Activated CD4-positive, alpha-beta T cell treated with anti-CD3 and anti-CD28 coated beads for 36 hours (primary cell): ENCODE measurements at regions not wholly inside any gene's neighbourhood (a gene's known extent, or its start where the extent isn't known, plus 50 kb on each side); places are given as distances from the start of the nearest gene placed in this dataset.

Experiments used
- ATAC-seq: fragments of 200-7000 bp; cut with Tn5 transposase; one replicate; pipeline ENCODE4 v1.10.0; 2021; ENCODE audit warnings: mild to moderate bottlenecking, moderate library complexity
- CTCF ChIA-PET: fragments of 350-600 bp; sonication (Branson Sonifier 250); formaldehyde crosslinking; loops from one replicate; lab custom pipeline; 2021; ENCODE audit warnings: antibody characterized with exemption; lab: Charles Lee
- POLR2A ChIA-PET: fragments of 350-600 bp; sonication (Branson Sonifier 250); formaldehyde crosslinking; loops from one replicate; lab custom pipeline; 2021; ENCODE audit warnings: antibody characterized with exemption, inconsistent platforms; lab: Charles Lee
- DNase-seq: peaks from one replicate; pipeline ENCODE4 v3.0.0-alpha.2; 2020
- H3K27ac Mint-ChIP-seq: one replicate; pipeline ENCODE4 v1.8.0; 2021; ENCODE audit warnings: mixed read lengths
- H3K27me3 Mint-ChIP-seq: one replicate; pipeline ENCODE4 v1.8.0; 2021; ENCODE audit warnings: mixed read lengths
- H3K36me3 Mint-ChIP-seq: one replicate; pipeline ENCODE4 v1.8.0; 2021; ENCODE audit warnings: low read depth, mixed read lengths
- H3K4me1 Mint-ChIP-seq: one replicate; pipeline ENCODE4 v1.8.0; 2021; ENCODE audit warnings: mixed read lengths
- H3K4me3 Mint-ChIP-seq: one replicate; pipeline ENCODE4 v1.8.0; 2021; ENCODE audit warnings: mild to moderate bottlenecking, moderate library complexity, mixed read lengths
- H3K9me3 Mint-ChIP-seq: one replicate; pipeline ENCODE4 v1.8.0; 2021; ENCODE audit warnings: low read depth, mixed read lengths
- intact Hi-C, 2 experiments: fragments of 100-400 bp; cut with DNase I in 1 of 2; cut with micrococcal nuclease in 1 of 2; formaldehyde crosslinking; loops; one replicate each; pipeline versions ENCODE4 v1.14.2 to v1.15.1; 2022 to 2024; cut with DNase I, micrococcal nuclease

- H3K4me3 Mint-ChIP-seq = no peak overlapping the region
- intact Hi-C loops = no loop called here
- H3K4me1 Mint-ChIP-seq = no peaks in the 10 kb centered on the region
- CTCF ChIA-PET = no interaction called here
- peaks cover 14% of the 10 kb centered on the region for H3K27me3 Mint-ChIP-seq
- H3K9me3 Mint-ChIP-seq = no peaks in the 10 kb centered on the region
- DNase-seq (no peak), ATAC-seq (no peak)
- H3K36me3 Mint-ChIP-seq = no peaks in the 10 kb centered on the region
- POLR2A ChIA-PET = interaction anchor here (0.6 kb wide), 1 partner anchor 312 kb away, joined by 4 read pairs; no protein-coding TSS in a partner anchor
- H3K27ac Mint-ChIP-seq = no peak overlapping the region
Measured at GRCh38 chr22:27022896-27023361, 365.5 kb downstream of the MIAT start.

GRCh38 chr22:27023591-27023990, 366.2 kb downstream of the MIAT start:
- DNase-seq (no peak), ATAC-seq (no peak)
- Mint-ChIP-seq H3K4me3 (no peak overlapping the region), H3K36me3 (no peaks in the 10 kb centered on the region), H3K4me1 (no peaks in the 10 kb centered on the region), H3K9me3 (peaks cover 2% of the 10 kb centered on the region), H3K27ac (no peak overlapping the region), H3K27me3 (peaks cover 11% of the 10 kb centered on the region)
- ChIA-PET CTCF (no interaction called here), POLR2A (no interaction called here)
- intact Hi-C loops = no loop called here

GRCh38 chr22:27024982-27025381, 367.6 kb downstream of the MIAT start:
- Mint-ChIP-seq H3K4me1 (no peaks in the 10 kb centered on the region), H3K27me3 (peaks cover 9% of the 10 kb centered on the region), H3K36me3 (no peaks in the 10 kb centered on the region), H3K4me3 (no peak overlapping the region), H3K27ac (no peak overlapping the region), H3K9me3 (peaks cover 5% of the 10 kb centered on the region)
- ATAC-seq (no peak), DNase-seq (no peak)
- CTCF ChIA-PET = no interaction called here
- intact Hi-C loops = no loop called here
- POLR2A ChIA-PET = no interaction called here

- CTCF ChIA-PET = no interaction called here
- DNase-seq = no peak
- Mint-ChIP-seq H3K36me3 (no peaks in the 10 kb centered on the region), H3K4me3 (no peak overlapping the region), H3K27me3 (peaks cover 11% of the 10 kb centered on the region), H3K27ac (no peak overlapping the region), H3K9me3 (peaks cover 5% of the 10 kb centered on the region), H3K4me1 (no peaks in the 10 kb centered on the region)
- no peak for ATAC-seq
- POLR2A ChIA-PET = no interaction called here
- intact Hi-C loops = no loop called here
Measured at GRCh38 chr22:27028093-27028492, 370.7 kb downstream of the MIAT start.

GRCh38 chr22:27029584-27030130, 372.3 kb downstream of the MIAT start:
- H3K27ac Mint-ChIP-seq = no peak overlapping the region
- H3K36me3 Mint-ChIP-seq = no peaks in the 10 kb centered on the region
- intact Hi-C loops = no loop called here
- H3K4me1 Mint-ChIP-seq = no peaks in the 10 kb centered on the region
- no peak for ATAC-seq
- no peak overlapping the region for H3K4me3 Mint-ChIP-seq
- H3K9me3 Mint-ChIP-seq = peaks cover 5% of the 10 kb centered on the region
- CTCF ChIA-PET = no interaction called here
- H3K27me3 Mint-ChIP-seq = peaks cover 13% of the 10 kb centered on the region
- no peak for DNase-seq
- POLR2A ChIA-PET = interaction anchor here (0.7 kb wide), 1 partner anchor 73 kb away, joined by 6 read pairs; no protein-coding TSS in a partner anchor

GRCh38 chr22:27032091-27032761, 374.8 kb downstream of the MIAT start:
- no peaks in the 10 kb centered on the region for H3K36me3 Mint-ChIP-seq
- ChIA-PET CTCF (no interaction called here), POLR2A (no interaction called here)
- H3K4me1 Mint-ChIP-seq = no peaks in the 10 kb centered on the region
- peaks cover 13% of the 10 kb centered on the region for H3K27me3 Mint-ChIP-seq
- no peak overlapping the region for H3K27ac Mint-ChIP-seq
- ATAC-seq = no peak
- H3K4me3 Mint-ChIP-seq = no peak overlapping the region
- H3K9me3 Mint-ChIP-seq = peaks cover 5% of the 10 kb centered on the region
- intact Hi-C loops = no loop called here
- DNase-seq = no peak

GRCh38 chr22:27041745-27042310, 384.4 kb downstream of the MIAT start:
- DNase-seq (no peak), ATAC-seq (no peak)
- Mint-ChIP-seq H3K4me1 (no peaks in the 10 kb centered on the region), H3K27ac (no peak overlapping the region), H3K9me3 (no peaks in the 10 kb centered on the region), H3K4me3 (no peak overlapping the region), H3K27me3 (peaks cover 3% of the 10 kb centered on the region), H3K36me3 (no peaks in the 10 kb centered on the region)
- intact Hi-C loops = no loop called here
- POLR2A ChIA-PET = no interaction called here
- CTCF ChIA-PET = interaction anchor here (0.6 kb wide), 2 partner anchors 25 to 195 kb away, joined by 3 read pairs; no protein-coding TSS in a partner anchor

- DNase-seq (no peak), ATAC-seq (no peak)
- POLR2A ChIA-PET = no interaction called here
- Mint-ChIP-seq H3K27me3 (peaks cover 3% of the 10 kb centered on the region), H3K4me3 (no peak overlapping the region), H3K27ac (no peak overlapping the region), H3K36me3 (no peaks in the 10 kb centered on the region), H3K9me3 (no peaks in the 10 kb centered on the region), H3K4me1 (no peaks in the 10 kb centered on the region)
- intact Hi-C loops = no loop called here
- CTCF ChIA-PET = no interaction called here
Measured at GRCh38 chr22:27043262-27043661, 385.9 kb downstream of the MIAT start.

- Mint-ChIP-seq H3K36me3 (no peaks in the 10 kb centered on the region), H3K4me3 (no peak overlapping the region), H3K27ac (no peak overlapping the region), H3K4me1 (no peaks in the 10 kb centered on the region), H3K9me3 (no peaks in the 10 kb centered on the region), H3K27me3 (peaks cover 6% of the 10 kb centered on the region)
- ChIA-PET CTCF (no interaction called here), POLR2A (no interaction called here)
- DNase-seq (no peak), ATAC-seq (no peak)
- intact Hi-C loops = no loop called here
Measured at GRCh38 chr22:27045103-27045947, 387.9 kb downstream of the MIAT start.

- peaks cover 3% of the 10 kb centered on the region for H3K27me3 Mint-ChIP-seq
- ChIA-PET POLR2A (no interaction called here), CTCF (no interaction called here)
- ATAC-seq = no peak
- no peak overlapping the region for H3K27ac Mint-ChIP-seq
- DNase-seq = no peak
- intact Hi-C loops = no loop called here
- H3K9me3 Mint-ChIP-seq = no peaks in the 10 kb centered on the region
- no peaks in the 10 kb centered on the region for H3K36me3 Mint-ChIP-seq
- no peak overlapping the region for H3K4me3 Mint-ChIP-seq
- no peaks in the 10 kb centered on the region for H3K4me1 Mint-ChIP-seq
Measured at GRCh38 chr22:27046086-27046485, 388.7 kb downstream of the MIAT start.

GRCh38 chr22:27046603-27047002, 389.2 kb downstream of the MIAT start:
- ChIA-PET CTCF (no interaction called here), POLR2A (no interaction called here)
- H3K9me3 Mint-ChIP-seq = no peaks in the 10 kb centered on the region
- peaks cover 3% of the 10 kb centered on the region for H3K27me3 Mint-ChIP-seq
- intact Hi-C loops = no loop called here
- H3K36me3 Mint-ChIP-seq = no peaks in the 10 kb centered on the region
- no peak overlapping the region for H3K4me3 Mint-ChIP-seq
- no peak for ATAC-seq
- DNase-seq = no peak
- no peak overlapping the region for H3K27ac Mint-ChIP-seq
- H3K4me1 Mint-ChIP-seq = no peaks in the 10 kb centered on the region
